ENCODE measurements at regions not wholly inside any gene's neighbourhood (a gene's known extent, or its start where the extent isn't known, plus 50 kb on each side); places are given as distances from the start of the nearest gene placed in this dataset.

- Histone ChIP-seq H3K27ac (no peak overlapping the region), H3K27me3 (no peaks in the 10 kb centered on the region), H3K4me1 (no peaks in the 10 kb centered on the region), H3K4me3 (no peak overlapping the region), H3K9me3 (no peaks in the 10 kb centered on the region), H3K36me3 (no peaks in the 10 kb centered on the region)
- intact Hi-C loops (cut with DNase I) = no loop called here
- no peak for TF ChIP-seq CTCF (IDR thresholded peaks at IDR 0.05)
- no peak for ATAC-seq
- DNase-seq = no peak
Measured at GRCh38 chr2:208570851-208571763, 164.5 kb downstream of the PTH2R start.

GRCh38 chr2:208571764-208572131 is 165.2 kb downstream of the PTH2R start:
- no peak for DNase-seq
- H3K4me3 ChIP-seq = no peak overlapping the region
- H3K27me3 ChIP-seq = no peaks in the 10 kb centered on the region
- ATAC-seq = no peak
- no peaks in the 10 kb centered on the region for H3K9me3 ChIP-seq
- no peaks in the 10 kb centered on the region for H3K4me1 ChIP-seq
- no peaks in the 10 kb centered on the region for H3K36me3 ChIP-seq
- intact Hi-C loops (cut with DNase I) = no loop called here
- no peak for TF ChIP-seq CTCF (IDR thresholded peaks at IDR 0.05)
- no peak overlapping the region for H3K27ac ChIP-seq

GRCh38 chr2:208573569-208573968 is 167.0 kb downstream of the PTH2R start:
- Histone ChIP-seq H3K9me3 (peaks cover 0 to 5% of the 10 kb centered on the region in 2 donors), H3K36me3 (no peaks in the 10 kb centered on the region), H3K4me1 (no peaks in the 10 kb centered on the region), H3K27ac (no peak overlapping the region), H3K4me3 (no peak overlapping the region), H3K27me3 (no peaks in the 10 kb centered on the region)
- no peak for TF ChIP-seq CTCF (IDR thresholded peaks at IDR 0.05)
- DNase-seq (peak in 1 of 4 donors; percentile 14), ATAC-seq (peak; percentile 58)
- intact Hi-C loops (cut with DNase I) = no loop called here

- H3K27me3 ChIP-seq = no peaks in the 10 kb centered on the region
- H3K27ac ChIP-seq = no peak overlapping the region
- DNase-seq (no peak), ATAC-seq (no peak)
- intact Hi-C loops (cut with DNase I) = no loop called here
- no peaks in the 10 kb centered on the region for H3K4me1 ChIP-seq
- no peak overlapping the region for H3K4me3 ChIP-seq
- no peak for TF ChIP-seq CTCF (IDR thresholded peaks at IDR 0.05)
- H3K9me3 ChIP-seq = peaks cover 0 to 5% of the 10 kb centered on the region in 2 donors
- H3K36me3 ChIP-seq = no peaks in the 10 kb centered on the region
Measured at GRCh38 chr2:208579678-208580077, 173.1 kb downstream of the PTH2R start.

- DNase-seq = no peak
- Histone ChIP-seq H3K27me3 (no peaks in the 10 kb centered on the region), H3K36me3 (no peaks in the 10 kb centered on the region), H3K4me1 (no peaks in the 10 kb centered on the region), H3K9me3 (no peaks in the 10 kb centered on the region), H3K4me3 (no peak overlapping the region), H3K27ac (no peak overlapping the region)
- no peak for TF ChIP-seq CTCF (IDR thresholded peaks at IDR 0.05)
- no peak for ATAC-seq
- intact Hi-C loops (cut with DNase I) = no loop called here
Measured at GRCh38 chr2:208584378-208584985, 177.9 kb downstream of the PTH2R start.
